ENCODE measurements at regions not wholly inside any gene's neighbourhood (a gene's known extent, or its start where the extent isn't known, plus 50 kb on each side); places are given as distances from the start of the nearest gene placed in this dataset.

DNA sequence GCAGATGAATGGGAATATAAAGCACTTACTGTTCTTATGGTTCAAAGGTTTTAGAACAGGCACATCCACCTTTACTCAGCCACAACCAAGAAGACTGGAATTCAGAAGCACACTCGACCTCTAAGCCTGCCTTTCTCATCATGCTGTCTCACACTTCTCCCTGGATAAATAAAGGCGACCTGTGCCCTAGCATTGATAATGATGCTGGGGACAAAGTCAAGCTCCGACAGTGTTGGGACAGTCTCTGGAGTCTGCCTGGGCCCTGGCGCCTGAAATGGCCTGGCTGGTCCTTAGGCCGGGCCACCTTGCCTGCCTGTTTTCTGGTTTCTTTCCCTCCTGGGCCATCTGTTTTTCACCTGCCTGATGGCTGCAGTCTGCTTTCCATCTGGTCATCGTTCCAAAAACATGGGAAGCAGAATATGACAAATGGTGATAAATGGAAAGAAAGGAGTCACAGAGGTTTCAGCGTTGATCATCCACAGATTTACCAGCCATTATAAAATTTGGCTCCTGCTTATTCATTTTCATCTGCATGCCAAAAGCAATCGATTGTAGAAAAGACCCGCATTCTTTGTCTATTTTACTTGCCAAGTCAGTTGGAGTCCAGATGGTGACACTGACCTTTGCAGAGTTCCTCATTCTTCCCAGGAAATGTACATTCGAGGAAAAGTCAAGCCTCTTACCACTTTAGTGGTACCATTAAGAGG is 91.2 kb upstream of the KCNJ15 start:
- no peak for DNase-seq (ENCODE audit: low read depth, low spot score)
- H2AFZ ChIP-seq (ENCODE audit: control insufficient read depth, low read length), result no peak overlapping the region
- H3K79me2 ChIP-seq (ENCODE audit: control insufficient read depth, insufficient read depth, low read length), result no peaks in the 10 kb centered on the region
- dilution Hi-C loops (cut with MboI; ENCODE audit: extremely low pct_ligation_motif_present, low sequenced_read_pairs), result no loop called here
- no peak for FAIRE-seq
- H4K20me1 ChIP-seq (ENCODE audit: control insufficient read depth, extremely low read depth, insufficient read depth, low read length), result no peaks in the 10 kb centered on the region
- no peaks in the 10 kb centered on the region for H3K36me3 ChIP-seq (ENCODE audit: control insufficient read depth in 2 of 2, extremely low read depth in 1 of 2, insufficient read depth in 2 of 2, low read length in 2 of 2)
- peaks cover 3% of the 10 kb centered on the region for H3K27me3 ChIP-seq (ENCODE audit: control insufficient read depth, extremely low read depth, insufficient read depth, low read length)
- TF ChIP-seq EZH2 (IDR thresholded peaks at IDR 0.05; ENCODE audit: low read length), result no peak
- TF ChIP-seq CTCF (optimal IDR thresholded peaks at IDR 0.05 in 1 of 3, IDR thresholded peaks at IDR 0.05 in 1 of 3, conservative IDR thresholded peaks at IDR 0.05 in 1 of 3; ENCODE audit: extremely low read depth in 1 of 3, insufficient read depth in 2 of 3, low read length in 3 of 3), result no peak
- H3K4me1 ChIP-seq (ENCODE audit: control insufficient read depth, extremely low read depth, insufficient read depth, low read length), result no peaks in the 10 kb centered on the region
- no peak overlapping the region for H3K4me3 ChIP-seq (ENCODE audit: control insufficient read depth in 2 of 3, extremely low read depth in 1 of 3, insufficient read depth in 2 of 3, low read depth in 1 of 3, low read length in 3 of 3)
- H3K9me3 ChIP-seq (ENCODE audit: control insufficient read depth, low read depth, low read length), result no peaks in the 10 kb centered on the region
- no peak overlapping the region for H3K9ac ChIP-seq (ENCODE audit: control insufficient read depth, extremely low read depth, insufficient read depth, low read length)
- no peak overlapping the region for H3K27ac ChIP-seq (ENCODE audit: control insufficient read depth, insufficient read depth, low read length)
- no peaks in the 10 kb centered on the region for H3K9me1 ChIP-seq (ENCODE audit: control insufficient read depth, extremely low read depth, insufficient read depth, low read length)
- H3K4me2 ChIP-seq (ENCODE audit: control insufficient read depth, extremely low read depth, insufficient read depth, low read depth, low read length), result no peak overlapping the region

DNA sequence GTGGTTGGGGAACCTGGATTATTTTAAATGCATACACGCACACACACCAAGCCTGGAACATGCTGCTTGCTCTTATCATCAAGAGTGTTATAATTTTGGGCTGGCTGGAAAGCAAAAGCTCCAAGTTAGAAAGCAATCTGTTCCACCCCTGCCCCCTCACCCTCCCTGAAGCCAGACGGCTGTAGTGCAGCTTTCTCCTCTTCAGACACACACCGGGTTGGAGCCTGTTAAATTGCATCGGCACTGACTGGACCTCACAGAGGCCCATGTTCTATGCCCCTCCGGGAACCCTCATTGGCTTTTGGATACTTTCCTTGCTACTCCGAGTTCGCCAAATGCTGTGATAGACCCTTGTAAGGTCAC is 90.6 kb upstream of the KCNJ15 start:
- H3K27ac ChIP-seq (ENCODE audit: control insufficient read depth, insufficient read depth, low read length), result no peak overlapping the region

More for the DNA sequence above, 90.6 kb upstream of the KCNJ15 start:
- H3K4me1 ChIP-seq (ENCODE audit: control insufficient read depth, extremely low read depth, insufficient read depth, low read length), result peaks cover under 1% of the 10 kb centered on the region
- FAIRE-seq (no peak), DNase-seq (ENCODE audit: low read depth, low spot score) (no peak)
- H3K36me3 ChIP-seq (ENCODE audit: control insufficient read depth in 2 of 2, extremely low read depth in 1 of 2, insufficient read depth in 2 of 2, low read length in 2 of 2), result no peaks in the 10 kb centered on the region
- dilution Hi-C loops (cut with MboI; ENCODE audit: extremely low pct_ligation_motif_present, low sequenced_read_pairs), result no loop called here
- no peak for TF ChIP-seq CTCF (optimal IDR thresholded peaks at IDR 0.05 in 1 of 3, IDR thresholded peaks at IDR 0.05 in 1 of 3, conservative IDR thresholded peaks at IDR 0.05 in 1 of 3; ENCODE audit: extremely low read depth in 1 of 3, insufficient read depth in 2 of 3, low read length in 3 of 3)
- TF ChIP-seq EZH2 (IDR thresholded peaks at IDR 0.05; ENCODE audit: low read length), result no peak
- no peak overlapping the region for H3K4me2 ChIP-seq (ENCODE audit: control insufficient read depth, extremely low read depth, insufficient read depth, low read depth, low read length)
- no peak overlapping the region for H3K4me3 ChIP-seq (ENCODE audit: control insufficient read depth in 2 of 3, extremely low read depth in 1 of 3, insufficient read depth in 2 of 3, low read depth in 1 of 3, low read length in 3 of 3)
- no peak overlapping the region for H2AFZ ChIP-seq (ENCODE audit: control insufficient read depth, low read length)
- no peaks in the 10 kb centered on the region for H3K79me2 ChIP-seq (ENCODE audit: control insufficient read depth, insufficient read depth, low read length)
- no peaks in the 10 kb centered on the region for H3K9me3 ChIP-seq (ENCODE audit: control insufficient read depth, low read depth, low read length)
- no peaks in the 10 kb centered on the region for H3K9me1 ChIP-seq (ENCODE audit: control insufficient read depth, extremely low read depth, insufficient read depth, low read length)
- H3K9ac ChIP-seq (ENCODE audit: control insufficient read depth, extremely low read depth, insufficient read depth, low read length), result no peak overlapping the region
- H4K20me1 ChIP-seq (ENCODE audit: control insufficient read depth, extremely low read depth, insufficient read depth, low read length), result no peaks in the 10 kb centered on the region
- peaks cover 3% of the 10 kb centered on the region for H3K27me3 ChIP-seq (ENCODE audit: control insufficient read depth, extremely low read depth, insufficient read depth, low read length)

Measured in keratinocyte (primary cell).